ENCODE measurements at regions not wholly inside any gene's neighbourhood (a gene's known extent, or its start where the extent isn't known, plus 50 kb on each side); places are given as distances from the start of the nearest gene placed in this dataset.
"Not testable (repeated sequence)": the region's sequence is repeated elsewhere in the genome, so short reads cannot be mapped to it uniquely, and the experiment has no call there.

DNA sequence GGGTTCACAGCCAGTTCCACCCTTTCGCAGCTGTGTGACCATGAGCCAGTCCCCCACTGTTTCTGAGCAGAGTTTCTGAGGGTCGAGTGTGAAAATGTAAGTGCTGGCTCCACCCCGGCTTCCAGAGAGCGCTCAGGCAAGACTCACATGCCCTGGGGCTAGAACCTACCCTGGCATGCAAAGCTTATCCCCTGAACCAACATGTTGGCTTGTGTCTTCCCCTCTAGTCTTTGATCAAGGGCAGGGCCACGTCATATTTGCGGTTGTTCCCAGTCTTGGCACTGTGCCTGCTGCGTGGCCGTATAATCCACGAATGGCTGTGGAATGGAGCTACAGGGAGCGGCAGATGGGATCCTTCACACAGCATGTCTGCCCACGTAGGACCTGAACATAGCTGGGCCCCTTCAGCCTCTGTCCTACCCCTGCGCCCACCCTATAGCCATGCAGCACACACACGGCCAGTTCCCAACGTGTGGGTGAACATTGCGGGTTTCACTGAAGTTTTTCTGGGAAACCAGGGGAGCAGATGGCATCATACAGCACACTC lies 84.8 kb downstream of the MRM1 start:
- TF ChIP-seq CTCF (IDR thresholded peaks at IDR 0.05), result no peak
- ATAC-seq (no peak), DNase-seq (no peak)
- H3K4me1 ChIP-seq, result no peaks in the 10 kb centered on the region
- intact Hi-C loops (cut with DNase I), result no loop called here
- no peaks in the 10 kb centered on the region for H3K9me3 ChIP-seq
- no peaks in the 10 kb centered on the region for H3K36me3 ChIP-seq
- no peak overlapping the region for H3K27ac ChIP-seq
- H3K4me3 ChIP-seq, result no peak overlapping the region
- no peaks in the 10 kb centered on the region for H3K27me3 ChIP-seq

- no peak for TF ChIP-seq CTCF (IDR thresholded peaks at IDR 0.05)
- Histone ChIP-seq H3K27ac (no peak overlapping the region), H3K4me1 (no peaks in the 10 kb centered on the region), H3K4me3 (no peak overlapping the region), H3K36me3 (no peaks in the 10 kb centered on the region), H3K9me3 (no peaks in the 10 kb centered on the region), H3K27me3 (no peaks in the 10 kb centered on the region)
- DNase-seq, result no peak
- ATAC-seq, result no peak
- intact Hi-C loops (cut with DNase I), result no loop called here
These were observed 86.4 kb downstream of the MRM1 start for GRCh38 chr17:36687736-36688135.

GRCh38 chr17:36689089-36689667 lies 87.8 kb downstream of the MRM1 start:
- intact Hi-C loops (cut with DNase I), result no loop called here
- DNase-seq, result no peak
- no peaks in the 10 kb centered on the region for H3K4me1 ChIP-seq
- no peak overlapping the region for H3K27ac ChIP-seq
- no peaks in the 10 kb centered on the region for H3K27me3 ChIP-seq
- no peak for ATAC-seq
- H3K36me3 ChIP-seq, result no peaks in the 10 kb centered on the region
- no peak for TF ChIP-seq CTCF (IDR thresholded peaks at IDR 0.05)
- H3K9me3 ChIP-seq, result no peaks in the 10 kb centered on the region
- H3K4me3 ChIP-seq, result no peak overlapping the region

- no peak for ATAC-seq
- Histone ChIP-seq H3K27me3 (no peaks in the 10 kb centered on the region), H3K27ac (no peak overlapping the region), H3K36me3 (no peaks in the 10 kb centered on the region), H3K9me3 (no peaks in the 10 kb centered on the region), H3K4me3 (no peak overlapping the region), H3K4me1 (no peaks in the 10 kb centered on the region)
- DNase-seq, result no peak
- intact Hi-C loops (cut with DNase I), result no loop called here
- TF ChIP-seq CTCF (IDR thresholded peaks at IDR 0.05), result no peak
These were observed 88.8 kb downstream of the MRM1 start for GRCh38 chr17:36690190-36690589.

DNA sequence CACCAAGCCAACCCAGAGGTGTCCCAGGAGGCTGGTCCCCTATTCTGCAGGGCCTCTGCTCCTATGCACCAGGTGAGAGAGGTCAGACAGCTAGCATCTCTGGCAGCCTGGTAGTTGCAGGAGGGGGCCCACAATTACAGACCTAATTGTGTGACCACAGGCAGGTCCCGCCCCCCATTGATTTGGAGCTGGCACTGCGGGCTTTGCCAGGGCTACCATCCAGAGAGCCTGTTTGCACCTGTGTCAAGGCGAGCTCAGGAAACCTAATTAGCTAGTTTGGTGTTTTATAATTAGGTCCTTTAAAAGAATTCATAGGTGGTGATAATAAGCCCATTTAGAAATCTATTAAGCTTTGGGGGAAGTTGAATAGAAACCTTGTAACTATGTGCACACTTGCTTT lies 90.2 kb downstream of the MRM1 start:
- H3K27me3 ChIP-seq, result no peaks in the 10 kb centered on the region
- H3K9me3 ChIP-seq, result no peaks in the 10 kb centered on the region
- no peak for TF ChIP-seq CTCF (IDR thresholded peaks at IDR 0.05)
- no peak overlapping the region for H3K27ac ChIP-seq
- ATAC-seq (no peak), DNase-seq (no peak)
- intact Hi-C loops (cut with DNase I), result no loop called here
- no peaks in the 10 kb centered on the region for H3K36me3 ChIP-seq
- H3K4me3 ChIP-seq, result no peak overlapping the region
- H3K4me1 ChIP-seq, result no peaks in the 10 kb centered on the region

GRCh38 chr17:36695082-36695481 lies 93.7 kb downstream of the MRM1 start:
- Histone ChIP-seq H3K4me1 (no peaks in the 10 kb centered on the region), H3K27me3 (peaks cover 8% of the 10 kb centered on the region), H3K36me3 (no peaks in the 10 kb centered on the region), H3K27ac (no peak overlapping the region), H3K9me3 (no peaks in the 10 kb centered on the region), H3K4me3 (no peak overlapping the region)
- ATAC-seq (no peak), DNase-seq (no peak)
- no peak for TF ChIP-seq CTCF (IDR thresholded peaks at IDR 0.05)
- intact Hi-C loops (cut with DNase I), result no loop called here

- not testable (repeated sequence) for ATAC-seq, H3K27me3 ChIP-seq
These were observed 94.3 kb downstream of the MRM1 start for GRCh38 chr17:36695710-36696109.

More at GRCh38 chr17:36695710-36696109, 94.3 kb downstream of the MRM1 start:
- H3K27ac ChIP-seq; DNase-seq; intact Hi-C loops (cut with DNase I); H3K4me1 ChIP-seq; H3K4me3 ChIP-seq; H3K9me3 ChIP-seq; H3K36me3 ChIP-seq: not testable (repeated sequence)
